GM19395 (cell line): ENCODE measurements at regions not wholly inside any gene's neighbourhood (a gene's known extent, or its start where the extent isn't known, plus 50 kb on each side); places are given as distances from the start of the nearest gene placed in this dataset.
A peak's percentile ranks its signal among the peaks of the same experiment; 100 is the strongest.

ENCODE experiments used
- ATAC-seq: cut with Tn5 transposase; IDR thresholded peaks from one replicate; pipeline ENCODE4 v1.9.1; 2021; ENCODE audit warnings: mild to moderate bottlenecking, moderate library complexity; ENCODE audit not compliant: unreplicated experiment

DNA sequence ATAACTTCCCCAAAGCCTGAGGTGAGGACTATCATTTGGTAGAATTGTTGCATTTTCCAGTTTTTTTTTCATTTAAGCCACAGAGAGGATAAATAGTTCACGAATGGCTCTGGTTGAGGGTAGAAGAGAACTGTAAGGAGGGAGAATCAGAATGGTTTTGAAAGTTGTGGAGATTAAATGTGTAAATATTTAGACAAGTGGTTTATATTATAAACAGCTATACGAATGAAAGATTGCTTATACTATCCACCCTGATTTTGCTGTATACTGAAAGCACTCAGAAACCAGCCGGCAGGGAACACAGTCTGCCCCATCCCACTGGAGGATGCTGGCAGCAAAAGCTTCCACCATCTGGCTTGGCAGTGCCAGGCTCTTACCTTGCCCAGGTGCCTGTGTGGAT, 341.1 kb downstream of the RAPGEF2 start:
- no peak for ATAC-seq

DNA sequence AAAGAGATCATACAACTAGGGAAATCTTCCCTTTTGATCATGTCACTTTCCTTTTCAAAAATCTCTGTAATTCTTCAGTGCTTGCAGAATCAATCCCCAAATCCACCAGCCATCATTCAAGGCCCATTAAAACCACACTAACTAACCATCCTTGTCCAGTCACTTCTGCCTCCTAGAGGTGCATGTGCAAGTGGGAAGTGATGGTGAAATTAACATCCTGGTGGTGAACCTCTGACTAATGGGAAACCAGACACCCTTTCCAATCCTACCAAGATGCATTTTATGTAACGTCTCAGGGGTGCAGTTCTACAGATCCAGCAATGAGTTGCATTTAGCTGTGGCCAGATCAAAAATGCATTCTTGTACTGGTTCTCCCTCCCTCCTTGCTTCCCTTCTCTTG, 341.8 kb downstream of the RAPGEF2 start:
- ATAC-seq = no peak

DNA sequence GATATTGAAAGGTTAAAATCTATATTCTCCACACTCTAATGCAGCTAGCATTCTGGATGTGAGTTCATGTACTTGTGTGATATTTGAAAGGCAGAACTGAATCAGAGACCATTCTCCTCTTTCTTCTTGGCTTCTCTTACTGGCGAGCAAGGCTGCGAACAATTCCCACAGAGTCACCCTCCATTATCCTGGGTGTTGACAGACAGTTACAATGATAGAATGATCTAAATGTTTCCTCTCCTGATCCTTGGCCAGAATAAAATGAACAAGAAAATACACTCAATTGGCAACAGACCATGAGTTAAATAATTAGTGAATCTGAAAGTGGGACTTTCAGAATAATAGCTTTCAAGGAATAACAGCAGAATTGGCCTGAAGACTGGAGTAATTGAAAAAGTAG, 342.8 kb downstream of the RAPGEF2 start:
- no peak for ATAC-seq

DNA sequence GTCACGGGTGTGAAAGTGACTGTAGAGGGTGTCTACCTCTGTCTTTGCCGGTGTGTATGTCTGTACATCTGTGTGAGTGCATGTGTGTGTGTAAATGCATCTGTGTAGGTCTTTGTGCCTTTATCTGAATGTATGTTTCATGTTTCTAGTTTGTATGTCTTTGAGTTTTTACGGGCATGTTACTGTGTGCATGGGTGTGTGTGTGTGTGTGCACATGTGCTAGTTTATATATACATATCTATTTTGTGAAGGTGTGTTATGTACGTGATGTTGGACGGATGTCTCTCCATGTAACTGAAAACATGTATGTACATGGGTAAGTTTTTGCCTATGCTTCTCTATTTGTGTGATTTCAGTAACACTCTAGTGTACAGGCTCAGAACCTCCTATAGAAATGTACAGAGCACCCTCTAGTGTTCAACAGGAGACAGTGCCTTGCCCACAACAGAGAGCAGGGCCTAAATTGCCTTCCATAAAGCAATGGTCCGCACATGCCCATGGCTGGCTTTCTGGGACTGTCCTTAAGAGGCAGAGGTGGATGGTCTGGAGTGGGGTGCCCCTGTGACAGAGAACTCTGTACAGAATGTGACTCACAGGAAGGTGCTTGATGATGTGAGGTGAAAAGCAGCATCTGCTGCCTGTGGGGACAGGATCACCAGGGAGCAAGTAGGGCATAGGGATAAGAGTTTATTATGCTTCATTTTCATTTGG, 343.5 kb downstream of the RAPGEF2 start:
- peak; percentile 100 for ATAC-seq

DNA sequence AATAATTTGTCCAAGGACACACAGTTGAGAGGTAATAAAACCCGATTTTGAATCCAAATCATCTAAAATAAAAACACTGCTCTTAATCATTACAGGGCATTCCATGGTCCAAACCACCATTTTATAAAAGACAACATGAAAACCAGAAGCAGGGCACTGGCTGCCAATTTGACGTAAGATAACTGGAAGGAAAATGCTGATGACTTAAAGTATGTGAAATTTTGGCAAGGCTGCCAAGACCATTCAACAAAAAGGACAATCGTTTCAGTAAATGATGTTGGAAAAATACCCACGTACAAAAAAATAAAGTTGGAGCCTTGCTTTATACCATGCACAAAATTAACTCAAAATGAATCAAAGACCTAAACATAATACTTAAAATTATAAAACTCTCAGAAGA, 344.4 kb downstream of the RAPGEF2 start:
- ATAC-seq = no peak

DNA sequence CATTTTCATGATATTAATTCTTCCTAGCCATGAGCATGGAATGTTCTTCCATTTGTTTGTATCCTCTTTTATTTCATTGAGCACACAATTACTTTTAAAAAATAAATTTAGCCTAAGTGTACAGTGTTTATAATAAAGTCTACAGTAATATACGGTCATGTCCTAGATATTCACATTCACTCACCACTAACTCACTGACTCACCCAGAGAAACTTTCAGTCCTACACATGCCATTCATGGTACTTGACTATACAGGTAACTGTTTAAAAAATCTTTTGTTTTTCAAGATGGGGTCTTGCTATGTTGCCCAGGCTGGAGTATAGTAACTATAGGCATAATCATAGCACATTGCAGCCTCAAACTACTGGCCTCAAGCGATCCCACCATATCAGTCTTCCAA, 348.1 kb downstream of the RAPGEF2 start:
- ATAC-seq = no peak

DNA sequence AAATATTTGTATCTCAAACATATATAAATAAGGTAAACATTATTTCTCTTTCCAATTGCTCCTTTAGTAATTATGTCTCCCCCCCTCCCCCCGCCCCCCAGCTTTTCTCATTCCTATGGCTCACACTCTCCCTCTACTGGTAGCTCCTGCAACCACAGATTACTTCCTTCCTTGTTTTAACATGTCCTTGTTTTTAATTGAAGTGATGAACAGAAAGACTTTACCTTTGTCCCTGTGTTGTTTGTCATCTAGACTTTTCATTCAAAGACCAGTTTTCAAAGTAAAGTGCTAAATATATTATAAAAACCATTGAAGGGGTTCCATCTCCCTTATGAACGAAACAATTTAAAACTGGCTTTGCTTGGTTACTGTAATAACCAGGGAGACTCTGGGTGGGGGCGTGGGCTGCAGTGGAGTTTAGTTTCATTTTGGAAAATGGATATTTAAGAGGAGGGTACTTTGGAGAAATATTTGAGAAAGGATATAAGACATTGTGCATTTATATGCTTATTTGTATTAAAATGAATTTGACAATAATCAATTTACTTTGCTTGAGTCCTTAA, 352.9 kb downstream of the RAPGEF2 start:
- ATAC-seq = peak; percentile 82

DNA sequence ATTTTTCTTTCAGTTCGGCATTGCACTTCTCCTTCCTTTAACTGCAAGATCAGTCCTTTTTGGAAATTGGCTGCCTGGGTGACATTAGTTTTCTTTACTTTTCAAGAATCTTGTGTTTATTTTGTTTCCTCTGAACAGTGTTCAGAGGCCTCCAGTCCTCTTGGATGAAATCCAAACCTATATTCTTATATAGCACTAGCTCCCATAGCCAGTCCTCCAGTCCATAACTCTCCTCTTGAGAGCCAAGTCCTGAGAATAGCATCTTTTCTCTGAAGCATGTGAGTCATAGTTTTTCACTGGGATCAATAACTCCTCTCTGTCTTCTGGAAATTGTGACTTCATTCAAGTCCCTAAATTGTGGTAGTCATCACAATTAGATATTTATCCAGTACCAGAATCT, 357.5 kb downstream of the RAPGEF2 start:
- no peak for ATAC-seq

DNA sequence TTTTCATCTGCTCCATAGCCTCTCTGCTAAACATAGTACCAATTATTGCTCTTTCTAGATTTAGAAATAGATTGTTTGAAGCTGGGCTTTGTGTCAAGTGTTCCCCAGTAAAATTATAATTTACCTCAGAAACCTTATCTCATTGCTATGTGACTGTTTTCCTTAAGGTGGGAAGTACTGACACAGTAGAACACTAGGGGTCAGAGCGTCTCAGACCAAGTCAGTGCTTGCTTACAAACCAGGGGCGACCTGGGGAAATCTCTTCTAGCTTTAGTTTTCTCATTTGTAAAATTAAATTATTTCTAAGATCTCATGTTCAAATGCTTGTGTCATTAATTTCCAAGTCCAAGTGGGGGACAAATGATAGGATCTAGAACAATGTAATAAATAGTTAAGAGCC, 360.4 kb downstream of the RAPGEF2 start:
- ATAC-seq = no peak

DNA sequence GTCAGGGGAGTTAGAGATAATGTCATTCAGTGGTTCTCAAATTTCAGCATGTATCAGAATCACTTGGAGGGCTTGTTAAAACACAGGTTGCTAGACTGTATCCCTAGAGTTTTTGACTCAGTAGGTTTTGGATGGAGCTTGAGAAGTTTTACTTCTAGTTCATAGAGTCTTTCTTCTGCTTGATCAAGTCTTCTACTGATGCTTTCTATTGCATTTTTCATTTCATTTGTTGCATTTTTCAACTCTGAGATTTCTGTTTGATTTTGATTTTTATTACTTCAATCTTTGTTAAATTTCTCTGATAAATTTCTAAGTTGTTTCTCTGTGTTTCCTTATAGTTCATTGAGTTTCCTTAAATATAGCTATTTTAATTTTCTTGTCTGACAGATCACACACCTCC, 361.4 kb downstream of the RAPGEF2 start:
- no peak for ATAC-seq

DNA sequence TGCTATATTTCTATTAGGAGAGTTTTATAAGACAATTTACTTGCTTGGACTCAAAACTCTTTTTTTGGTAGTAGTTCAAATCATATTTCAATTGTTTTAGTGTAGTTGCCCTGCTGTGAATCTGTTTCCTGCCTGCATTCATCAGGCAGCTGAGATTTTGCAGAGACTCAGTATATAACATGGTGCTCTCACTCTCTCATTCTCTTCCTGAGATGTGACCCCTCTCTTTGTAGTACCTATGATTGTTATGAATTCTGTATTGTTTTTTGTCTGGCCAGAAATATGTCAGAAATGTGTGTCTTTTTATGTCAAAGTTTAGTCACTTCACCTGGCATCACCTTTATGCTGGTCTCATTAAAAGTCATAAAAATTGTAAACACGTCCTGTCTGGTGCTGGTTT, 374.0 kb downstream of the RAPGEF2 start:
- ATAC-seq = no peak

DNA sequence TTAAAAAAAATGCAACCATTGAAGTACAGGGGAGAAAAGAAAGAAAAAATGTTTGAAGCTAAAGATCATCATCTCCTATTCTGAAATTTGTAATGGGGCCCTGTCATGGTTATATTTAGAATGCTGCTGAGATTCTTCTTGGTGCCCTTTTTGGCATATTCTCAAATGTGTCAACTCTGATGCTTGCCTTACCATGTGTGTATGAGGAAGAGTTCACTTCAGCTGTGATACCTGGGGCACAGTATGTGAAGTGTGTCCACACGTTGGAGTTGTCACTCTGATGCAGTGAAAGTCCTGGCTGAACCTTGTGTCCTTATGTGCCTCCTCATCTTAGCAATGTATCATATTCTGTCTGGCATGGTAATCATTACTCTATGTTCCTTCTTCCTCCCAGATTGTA, 377.9 kb downstream of the RAPGEF2 start:
- ATAC-seq = no peak

DNA sequence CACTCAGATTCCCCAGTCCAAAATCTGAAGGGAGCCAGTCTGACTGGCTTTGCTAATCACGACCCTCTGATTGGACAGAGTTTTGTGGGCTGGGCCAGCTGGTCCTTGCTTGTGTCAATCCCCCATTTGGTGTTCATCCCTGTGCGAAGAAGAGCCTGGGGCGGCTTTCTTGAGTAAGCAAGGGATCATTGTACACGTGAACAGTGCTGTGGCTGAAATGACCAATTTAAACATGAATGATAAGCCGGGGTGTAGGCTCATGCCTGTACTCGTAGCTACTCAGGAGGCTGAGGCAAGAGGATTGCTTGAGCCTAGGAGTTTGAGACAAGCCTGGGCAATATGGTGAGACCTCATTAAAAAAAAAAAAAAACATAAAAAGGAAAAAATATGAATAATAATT, 379.1 kb downstream of the RAPGEF2 start:
- ATAC-seq = no peak

DNA sequence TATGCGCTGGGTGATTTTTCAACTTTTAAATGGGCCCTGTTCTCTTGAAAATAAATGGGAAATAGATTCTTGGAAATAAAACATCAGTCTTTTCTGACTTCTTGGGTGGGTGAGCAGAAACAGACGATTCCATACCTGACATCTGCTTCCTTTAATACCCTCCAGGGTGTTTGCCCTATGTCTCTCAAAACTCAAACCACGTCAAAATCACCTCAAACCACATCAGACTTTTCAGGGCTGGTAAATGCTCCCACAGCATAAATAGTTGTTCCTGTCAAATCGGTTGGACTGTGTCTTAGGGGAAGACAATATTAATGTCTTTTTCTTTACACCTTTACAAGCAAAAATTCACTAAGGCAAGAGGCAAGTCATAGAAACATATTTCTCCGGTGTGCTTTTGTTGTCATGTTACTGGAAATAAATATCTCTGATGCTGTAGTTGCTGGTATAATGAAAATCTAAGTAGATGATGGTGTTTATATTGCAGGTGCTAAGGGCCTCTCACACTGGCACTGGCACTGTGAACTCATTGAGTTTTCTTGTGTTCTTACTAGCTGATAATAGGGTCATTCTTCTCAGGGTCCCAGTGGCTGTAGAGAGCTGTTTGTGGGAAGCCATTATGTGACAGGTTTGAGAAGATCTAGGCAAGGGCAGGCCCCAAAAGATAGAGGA, 380.4 kb downstream of the RAPGEF2 start:
- no peak for ATAC-seq

DNA sequence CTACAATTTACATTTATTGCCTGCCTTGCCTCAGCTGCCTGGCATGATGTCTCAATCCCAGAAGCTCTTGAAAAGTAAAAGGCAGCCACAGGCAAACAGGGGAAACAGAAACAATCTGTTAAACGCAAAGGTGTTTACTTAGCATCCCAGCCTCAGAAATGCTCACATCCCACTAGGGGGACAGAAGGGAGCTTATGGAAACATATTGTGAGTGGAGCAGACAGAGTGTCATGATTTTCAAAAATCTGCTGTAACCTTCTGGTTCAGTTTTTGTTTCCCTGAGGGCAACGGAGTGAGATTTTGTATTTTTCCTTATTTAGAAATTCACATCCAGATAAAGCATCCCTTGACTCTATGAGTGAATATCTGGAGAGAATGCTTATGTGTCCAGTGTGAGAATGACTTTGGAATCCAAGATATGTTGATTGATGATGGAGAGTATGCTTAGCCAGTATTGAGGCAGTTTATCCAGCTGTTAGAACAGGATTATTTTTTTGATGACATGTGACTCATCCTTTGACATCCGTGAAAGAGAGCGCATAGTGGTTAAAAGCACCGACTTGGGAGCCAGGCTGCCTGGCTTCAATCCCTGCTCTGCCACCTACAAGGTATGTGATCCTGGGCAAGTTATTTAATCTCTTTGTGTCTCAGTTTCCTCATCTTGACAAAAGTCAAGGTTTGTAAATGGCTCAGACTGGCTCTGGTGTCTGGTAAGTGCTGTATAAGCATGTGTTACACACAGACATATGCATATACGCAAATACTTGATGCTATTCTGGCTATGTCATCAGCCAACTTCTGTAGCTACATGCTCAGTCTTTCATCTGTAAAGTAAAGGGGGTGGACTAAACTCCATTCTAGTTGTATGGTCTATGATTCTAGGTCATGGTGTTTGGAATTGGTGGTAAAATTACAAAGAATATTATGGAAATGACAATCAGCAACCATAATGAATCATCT, 381.2 kb downstream of the RAPGEF2 start:
- no peak for ATAC-seq

DNA sequence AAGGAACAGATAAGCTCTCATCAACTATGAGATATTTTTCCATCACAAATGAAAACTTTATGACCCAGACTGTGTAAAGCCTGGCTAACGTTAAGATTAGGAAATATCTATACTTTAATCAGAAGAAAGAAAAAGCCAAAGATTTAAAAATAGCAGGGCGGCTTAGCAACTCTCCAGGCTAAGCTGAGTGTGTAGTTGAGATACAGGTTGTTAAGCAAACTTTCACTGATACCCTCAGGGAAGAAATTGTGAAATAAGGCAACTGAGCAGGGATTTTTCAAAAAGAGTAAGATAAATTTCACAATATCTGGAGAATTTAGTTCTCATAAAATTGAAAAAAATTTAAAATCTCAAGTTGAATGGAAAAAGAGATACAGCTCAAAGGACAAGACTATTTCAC, 382.0 kb downstream of the RAPGEF2 start:
- no peak for ATAC-seq

DNA sequence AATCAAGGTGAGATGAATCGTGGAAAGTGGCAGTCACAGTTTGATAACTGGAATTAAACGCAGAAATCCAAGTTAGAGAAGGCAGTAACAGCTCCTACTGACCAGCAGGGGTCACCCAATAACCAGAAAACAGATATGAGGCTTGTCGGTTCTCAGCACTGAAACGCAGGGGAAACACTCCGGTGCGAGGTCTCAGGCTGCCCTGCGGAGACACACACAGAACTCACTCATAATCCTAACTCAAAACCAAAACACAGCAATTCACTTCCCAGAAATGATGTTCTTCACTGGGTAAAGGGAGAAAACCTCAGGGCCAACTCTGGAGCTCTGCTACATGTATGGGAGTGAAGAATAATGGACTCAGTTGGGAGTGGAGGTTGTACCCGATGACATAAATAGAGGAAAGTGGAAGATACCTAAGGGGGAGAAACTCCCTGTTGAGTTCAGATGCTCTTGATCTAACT, 384.4 kb downstream of the RAPGEF2 start:
- peak; percentile 97 for ATAC-seq

DNA sequence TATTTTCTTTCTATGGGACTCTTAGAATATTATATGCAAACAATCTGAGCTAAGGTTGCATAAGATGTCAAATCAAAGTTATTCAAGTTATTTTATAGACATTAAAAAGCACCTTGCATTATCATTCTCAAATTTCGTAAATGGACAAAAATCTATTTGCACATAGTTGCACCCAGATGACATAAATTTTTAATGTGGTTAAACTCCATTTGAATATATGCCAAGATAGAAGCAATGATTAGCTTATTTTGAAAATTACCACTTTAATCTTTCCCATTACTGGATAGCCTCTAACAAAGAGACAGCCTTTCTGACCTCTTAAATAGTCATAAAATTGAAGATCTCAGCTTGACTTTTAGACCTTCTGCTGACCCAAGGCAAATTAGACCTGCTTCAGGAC, 386.8 kb downstream of the RAPGEF2 start:
- no peak for ATAC-seq

DNA sequence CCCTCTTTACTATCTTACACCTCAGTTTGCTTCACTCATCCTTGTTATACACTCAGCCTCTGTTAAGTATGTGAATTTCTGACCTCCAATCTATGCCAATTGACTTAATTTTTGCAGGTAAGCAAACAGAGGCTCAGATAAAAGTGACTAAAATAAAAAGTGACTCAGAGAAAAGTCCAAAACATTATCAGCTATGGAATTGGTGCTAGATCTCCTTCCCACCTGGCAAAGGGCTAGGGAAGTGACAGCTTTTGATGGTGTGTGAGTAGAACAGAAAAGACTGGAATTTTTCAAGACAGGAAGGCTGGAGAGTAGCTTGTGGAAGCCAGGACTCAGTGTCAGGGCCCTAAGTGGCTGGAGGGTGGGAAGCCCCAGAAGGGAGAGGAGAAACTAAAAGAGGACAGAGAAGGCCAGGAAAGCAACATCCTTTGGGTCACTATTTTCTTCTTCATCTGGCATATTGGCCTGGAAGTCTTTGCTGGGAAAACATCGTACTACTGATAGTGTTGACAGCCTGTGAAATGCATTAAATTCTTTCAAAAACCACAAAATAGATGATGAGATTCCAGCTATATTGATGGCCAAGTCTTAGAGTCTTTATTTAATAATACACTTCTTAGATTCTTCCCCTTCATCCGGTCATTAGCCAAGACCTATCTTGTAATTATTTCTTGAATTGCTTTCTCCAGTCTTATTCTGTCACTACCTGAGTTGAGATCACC, 392.8 kb downstream of the RAPGEF2 start:
- ATAC-seq = no peak

DNA sequence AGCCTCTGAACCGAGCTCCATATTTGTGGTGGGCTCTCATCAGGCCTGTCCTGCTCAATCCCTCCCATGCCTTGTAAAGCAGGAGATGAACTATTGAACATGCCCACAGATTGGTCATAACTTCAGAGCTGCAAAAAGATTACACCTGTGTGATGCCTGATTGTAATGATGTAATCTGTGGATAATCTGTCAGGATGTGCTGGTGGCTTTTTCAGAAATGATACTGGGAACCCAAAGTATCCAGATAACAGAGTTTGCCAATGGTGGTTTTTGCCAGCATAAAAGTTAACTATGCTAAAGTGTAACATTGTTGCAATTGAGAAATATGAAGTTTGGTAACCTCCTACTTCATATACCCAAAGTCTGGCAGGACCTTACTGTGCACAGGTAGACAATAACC, 393.4 kb downstream of the RAPGEF2 start:
- ATAC-seq = no peak

DNA sequence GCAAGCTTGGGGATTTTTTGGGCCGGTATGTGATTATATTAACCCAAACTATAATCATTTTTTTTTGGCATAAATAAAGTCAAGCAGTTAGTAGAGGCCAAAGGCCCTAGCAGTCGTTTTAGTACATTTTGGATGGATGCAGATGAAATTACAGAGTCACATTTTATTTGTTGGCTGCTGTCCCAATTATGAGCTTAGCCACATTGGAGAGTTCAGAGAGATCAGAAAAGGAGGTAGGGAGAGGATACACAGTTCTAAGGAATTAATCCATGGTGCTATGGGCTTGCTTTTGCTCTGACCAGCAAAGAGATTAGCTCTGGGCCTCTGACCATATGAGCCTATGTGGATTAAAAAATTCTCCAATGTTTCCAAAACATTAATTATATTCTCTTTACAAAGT, 395.1 kb downstream of the RAPGEF2 start:
- ATAC-seq = no peak
